Tibial nerve (tissue), 4 donors: ENCODE measurements at regions not wholly inside any gene's neighbourhood (a gene's known extent, or its start where the extent isn't known, plus 50 kb on each side); places are given as distances from the start of the nearest gene placed in this dataset.

Experiments
- CTCF ChIP-seq, 5 experiments: fragments of 200-600 bp in 3 of 5; fragments of 450-650 bp in 2 of 5; sonication (generic) in 3 of 5; IDR thresholded peaks; one replicate each; pipeline ENCODE4 v1.5.1; 2016 to 2019; ENCODE audit warnings: antibody characterized with exemption in 5 of 5, mild to moderate bottlenecking in 3 of 5, moderate library complexity in 2 of 5
- EP300 ChIP-seq, 2 donors: sonication (generic); formaldehyde crosslinking; IDR thresholded peaks; one replicate each; pipeline ENCODE4 v1.6.1; 2017; ENCODE audit warnings: antibody characterized with exemption in 2 of 2, mild to moderate bottlenecking in 1 of 2
- POLR2A ChIP-seq, 2 donors: fragments of 450-650 bp; IDR thresholded peaks; one replicate each; pipeline ENCODE4 v1.6.1; 2017; ENCODE audit warnings: antibody characterized with exemption in 2 of 2, mild to moderate bottlenecking in 2 of 2, moderate library complexity in 2 of 2

GRCh38 chr11:106425819-106426218 is 348.4 kb downstream of the AASDHPPT start:
- TF ChIP-seq POLR2A (IDR thresholded peaks at IDR 0.05), result no peak
- TF ChIP-seq CTCF (IDR thresholded peaks at IDR 0.05), result no peak
- no peak for TF ChIP-seq EP300 (IDR thresholded peaks at IDR 0.05)
